Esophagus muscularis mucosa (tissue), 4 donors: ENCODE measurements at regions not wholly inside any gene's neighbourhood (a gene's known extent, or its start where the extent isn't known, plus 50 kb on each side); places are given as distances from the start of the nearest gene placed in this dataset.

ENCODE experiments used
- DNase-seq: peaks from one replicate; pipeline ENCODE4 v3.0.0-alpha.2; 2017; ENCODE audit errors: extremely low spot score
- H3K27ac ChIP-seq, 4 donors: fragments of 200-600 bp; sonication (generic); replicated peaks in 1 of 4; 1 replicate in 3 of 4; 2 replicates in 1 of 4; pipeline ENCODE4 v1.5.1; 2016 to 2019; ENCODE audit warnings: mild to moderate bottlenecking in 1 of 4
- H3K27me3 ChIP-seq, 4 donors: fragments of 200-600 bp; sonication (generic); one replicate each; pipeline versions ENCODE4 v1.5.1 to v1.6.0; 2016 to 2019
- H3K36me3 ChIP-seq, 4 donors: fragments of 200-600 bp; sonication (generic); one replicate each; pipeline ENCODE4 v1.5.1; 2016 to 2019
- H3K4me1 ChIP-seq, 4 donors: fragments of 200-600 bp; sonication (generic); one replicate each; pipeline ENCODE4 v1.5.1; 2016 to 2019
- H3K4me3 ChIP-seq, 4 donors: fragments of 200-600 bp; sonication (generic); 1 replicate in 2 of 4; 2 replicates in 2 of 4; pipeline ENCODE4 v1.5.1; 2016 to 2019; ENCODE audit warnings: mild to moderate bottlenecking in 4 of 4, moderate library complexity in 1 of 4
- H3K9me3 ChIP-seq, 4 donors: fragments of 200-600 bp; sonication (generic); 1 replicate in 3 of 4; 2 replicates in 1 of 4; pipeline ENCODE4 v1.5.1; 2016 to 2019
- CTCF ChIP-seq, 3 experiments: fragments of 200-600 bp in 2 of 3; fragments of 450-650 bp in 1 of 3; sonication (generic) in 2 of 3; IDR thresholded peaks; one replicate each; pipeline ENCODE4 v1.5.1; 2017 to 2019; ENCODE audit warnings: antibody characterized with exemption in 3 of 3, mild to moderate bottlenecking in 2 of 3, moderate library complexity in 1 of 3
- EP300 ChIP-seq: sonication (generic); formaldehyde crosslinking; IDR thresholded peaks from one replicate; pipeline ENCODE4 v1.6.1; 2017; ENCODE audit warnings: antibody characterized with exemption
- POLR2A ChIP-seq: fragments of 450-650 bp; IDR thresholded peaks from one replicate; pipeline ENCODE4 v1.6.1; 2017; ENCODE audit warnings: antibody characterized with exemption, moderate library complexity, mild to moderate bottlenecking, low read depth
- POLR2AphosphoS5 ChIP-seq, 2 donors: sonication (generic); formaldehyde crosslinking; IDR thresholded peaks; one replicate each; pipeline ENCODE4 v1.6.1; 2017; ENCODE audit warnings: antibody characterized with exemption in 2 of 2
- WGBS: methylation state at CpG from one replicate; pipeline ENCODE4 v1.1.5; 2018; 5-methylcytosine and 5-hydroxymethylcytosine counted together
- intact Hi-C: fragments of 100-400 bp; cut with DNase I; formaldehyde crosslinking; loops from one replicate; pipeline ENCODE4 v1.15.1; 2023

DNA sequence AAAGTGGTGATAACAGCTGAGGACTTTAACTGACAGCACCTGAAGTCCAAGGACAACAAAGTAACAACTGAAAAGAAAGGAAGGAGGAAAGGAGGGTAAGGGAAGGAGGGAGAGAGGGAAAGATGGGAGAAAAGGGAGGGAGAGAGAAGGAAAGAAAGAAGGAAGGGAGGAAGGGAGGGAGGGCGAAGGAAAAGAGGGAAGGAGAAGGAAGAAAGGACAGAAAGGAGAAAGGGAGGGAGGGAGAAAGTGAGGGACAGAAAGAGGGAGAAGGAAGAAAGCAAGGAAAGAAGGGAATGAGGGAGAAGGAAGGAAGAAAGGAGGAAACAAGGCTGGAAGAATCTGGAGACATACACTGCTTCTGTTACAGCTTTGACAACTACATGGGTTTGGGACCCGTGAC lies 494.4 kb downstream of the FUT8 start:
- WGBS, result 85% methylated on average over 2 of the region's 2 CpGs

GRCh38 chr14:65910108-65910786 lies 497.7 kb downstream of the FUT8 start:
- WGBS, result 61% methylated on average over 4 of the region's 4 CpGs

More for the DNA sequence above, 494.4 kb downstream of the FUT8 start:
- TF ChIP-seq POLR2A (no peak), CTCF (IDR thresholded peaks at IDR 0.05) (no peak), EP300 (no peak), POLR2AphosphoS5 (IDR thresholded peaks at IDR 0.05) (no peak)
- Histone ChIP-seq H3K27me3 (no peaks in the 10 kb centered on the region), H3K4me3 (no peak overlapping the region), H3K4me1 (no peaks in the 10 kb centered on the region), H3K36me3 (no peaks in the 10 kb centered on the region), H3K27ac (no peak overlapping the region), H3K9me3 (no peaks in the 10 kb centered on the region)
- intact Hi-C loops, result no loop called here
- DNase-seq, result no peak

GRCh38 chr14:65915125-65915524 lies 502.6 kb downstream of the FUT8 start:
- no peaks in the 10 kb centered on the region for H3K27me3 ChIP-seq
- intact Hi-C loops, result no loop called here
- H3K36me3 ChIP-seq, result no peaks in the 10 kb centered on the region
- TF ChIP-seq EP300 (no peak), POLR2A (no peak), CTCF (IDR thresholded peaks at IDR 0.05) (no peak), POLR2AphosphoS5 (IDR thresholded peaks at IDR 0.05) (no peak)
- H3K4me3 ChIP-seq, result no peak overlapping the region
- no peaks in the 10 kb centered on the region for H3K9me3 ChIP-seq
- H3K4me1 ChIP-seq, result no peaks in the 10 kb centered on the region
- no peak for DNase-seq
- no peak overlapping the region for H3K27ac ChIP-seq

More at GRCh38 chr14:65910108-65910786, 497.7 kb downstream of the FUT8 start:
- Histone ChIP-seq H3K9me3 (no peaks in the 10 kb centered on the region), H3K27me3 (no peaks in the 10 kb centered on the region), H3K4me3 (no peak overlapping the region), H3K36me3 (no peaks in the 10 kb centered on the region), H3K4me1 (no peaks in the 10 kb centered on the region), H3K27ac (no peak overlapping the region)
- intact Hi-C loops, result no loop called here
- TF ChIP-seq POLR2AphosphoS5 (IDR thresholded peaks at IDR 0.05) (no peak), EP300 (no peak), CTCF (IDR thresholded peaks at IDR 0.05) (no peak), POLR2A (no peak)
- no peak for DNase-seq

- H3K9me3 ChIP-seq, result no peaks in the 10 kb centered on the region
- DNase-seq, result no peak
- no peak overlapping the region for H3K27ac ChIP-seq
- WGBS, result 79% methylated on average over 2 of the region's 2 CpGs
- no peaks in the 10 kb centered on the region for H3K27me3 ChIP-seq
- no peak for TF ChIP-seq POLR2AphosphoS5 (IDR thresholded peaks at IDR 0.05)
- TF ChIP-seq POLR2A, result no peak
- no peak for TF ChIP-seq EP300
- TF ChIP-seq CTCF (IDR thresholded peaks at IDR 0.05), result no peak
- H3K4me3 ChIP-seq, result no peak overlapping the region
- no peaks in the 10 kb centered on the region for H3K36me3 ChIP-seq
- H3K4me1 ChIP-seq, result no peaks in the 10 kb centered on the region
- intact Hi-C loops, result no loop called here
Measured at GRCh38 chr14:65916055-65916454, 503.5 kb downstream of the FUT8 start.

DNA sequence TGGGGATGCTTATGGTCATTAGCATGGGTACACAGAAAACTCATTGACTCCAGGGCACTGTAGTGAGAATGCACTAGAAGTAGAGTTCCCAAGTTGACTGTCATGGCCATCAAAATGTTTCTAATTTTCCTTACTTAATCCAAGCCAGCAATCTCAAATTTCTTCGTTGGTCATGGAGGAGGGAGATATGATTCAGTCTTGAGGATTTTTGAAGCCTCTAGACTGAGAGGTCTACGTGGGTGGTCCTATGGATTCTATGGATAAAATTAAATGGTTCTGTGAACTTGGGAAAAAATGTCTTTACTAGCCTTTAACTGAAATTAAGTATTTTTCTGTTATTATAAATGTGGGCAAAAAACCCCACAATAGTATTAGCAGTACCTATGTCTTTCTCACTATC lies 508.5 kb downstream of the FUT8 start:
- TF ChIP-seq POLR2A (no peak), POLR2AphosphoS5 (IDR thresholded peaks at IDR 0.05) (no peak), EP300 (no peak), CTCF (IDR thresholded peaks at IDR 0.05) (no peak)
- intact Hi-C loops, result no loop called here
- H3K4me1 ChIP-seq, result no peaks in the 10 kb centered on the region

More for the DNA sequence above, 508.5 kb downstream of the FUT8 start:
- Histone ChIP-seq H3K36me3 (no peaks in the 10 kb centered on the region), H3K27me3 (no peaks in the 10 kb centered on the region), H3K4me3 (no peak overlapping the region), H3K9me3 (no peaks in the 10 kb centered on the region), H3K27ac (no peak overlapping the region)
- WGBS, result 77% methylated on average over 2 of the region's 2 CpGs
- no peak for DNase-seq
